Coronary artery (tissue), 2 donors: ENCODE measurements at regions not wholly inside any gene's neighbourhood (a gene's known extent, or its start where the extent isn't known, plus 50 kb on each side); places are given as distances from the start of the nearest gene placed in this dataset.

Source experiments
- DNase-seq: peaks from one replicate; pipeline ENCODE4 v3.0.0-alpha.2; 2017; ENCODE audit warnings: low spot score
- H3K27ac ChIP-seq, 2 donors: fragments of 200-600 bp; sonication (generic); one replicate each; pipeline ENCODE4 v1.5.1; 2016 to 2019
- H3K4me3 ChIP-seq: fragments of 200-600 bp; sonication (generic); 2 replicates; pipeline ENCODE4 v1.5.1; 2016; ENCODE audit warnings: mild to moderate bottlenecking, moderate library complexity
- CTCF ChIP-seq: fragments of 200-600 bp; sonication (generic); IDR thresholded peaks from one replicate; pipeline ENCODE4 v1.5.1; 2019; ENCODE audit warnings: antibody characterized with exemption

DNA sequence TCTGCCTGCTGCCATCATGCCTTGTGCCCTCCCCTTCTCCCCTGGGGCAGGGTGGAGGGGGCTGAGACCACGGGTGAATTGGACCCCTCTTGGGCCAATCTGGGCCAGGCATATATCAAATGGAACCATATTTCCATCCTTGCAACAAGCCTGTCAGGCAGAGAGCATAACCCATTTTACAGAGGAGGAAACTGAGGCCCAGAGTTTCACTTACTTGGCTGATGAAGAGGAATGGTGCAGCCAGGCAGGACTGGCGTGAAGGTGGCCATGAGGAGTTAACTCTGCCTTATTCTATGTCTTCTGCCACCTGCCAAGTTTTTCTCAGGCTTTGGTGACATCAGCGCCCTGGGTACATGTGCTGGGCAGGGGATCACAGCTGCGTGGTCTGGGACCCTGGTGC, 155.5 kb upstream of the PCBD1 start:
- DNase-seq: no peak
- H3K4me3 ChIP-seq: no peak overlapping the region
- TF ChIP-seq CTCF: no peak
- H3K27ac ChIP-seq: no peak overlapping the region

GRCh38 chr10:71044720-71045119, 156.4 kb upstream of the PCBD1 start:
- no peak overlapping the region for H3K4me3 ChIP-seq
- no peak for DNase-seq
- H3K27ac ChIP-seq: no peak overlapping the region
- no peak for TF ChIP-seq CTCF

DNA sequence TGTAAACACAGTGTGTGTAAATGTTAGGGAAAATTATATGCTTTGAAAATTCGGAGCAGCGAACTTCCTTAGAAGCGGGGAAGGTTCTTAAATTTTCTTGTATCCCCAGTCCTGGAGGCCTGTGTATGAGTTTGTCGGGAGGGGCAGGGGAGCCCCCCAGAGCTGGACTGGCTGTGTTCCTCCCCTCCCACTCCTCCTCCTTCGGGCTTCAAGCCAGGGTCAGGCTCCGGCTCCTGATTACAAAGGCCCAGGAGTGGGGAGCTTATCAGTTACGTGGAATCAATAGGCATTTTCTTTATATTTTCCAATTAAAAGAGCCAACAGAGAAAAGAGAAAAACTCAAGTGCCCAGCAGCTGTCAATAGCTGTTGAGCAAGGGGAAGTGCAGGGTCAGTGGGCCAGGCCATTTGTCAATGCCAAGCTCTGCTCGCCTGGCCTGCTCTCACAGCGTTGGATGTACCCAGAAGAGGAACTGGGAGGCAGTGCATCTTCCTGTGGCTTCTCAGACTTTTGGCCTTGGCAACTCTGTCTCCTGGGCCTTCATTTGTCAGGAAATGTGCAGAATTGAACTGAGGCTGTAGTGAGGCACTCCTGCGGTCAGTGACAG, 156.9 kb upstream of the PCBD1 start:
- H3K4me3 ChIP-seq: no peak overlapping the region
- DNase-seq: no peak
- no peak for TF ChIP-seq CTCF
- H3K27ac ChIP-seq: no peak overlapping the region

GRCh38 chr10:71045936-71046335, 157.6 kb upstream of the PCBD1 start:
- no peak for TF ChIP-seq CTCF
- Histone ChIP-seq H3K27ac (no peak overlapping the region), H3K4me3 (no peak overlapping the region)
- no peak for DNase-seq

GRCh38 chr10:71046747-71047146, 158.4 kb upstream of the PCBD1 start:
- Histone ChIP-seq H3K27ac (no peak overlapping the region), H3K4me3 (no peak overlapping the region)
- no peak for TF ChIP-seq CTCF
- no peak for DNase-seq

- TF ChIP-seq CTCF: no peak
- Histone ChIP-seq H3K27ac (no peak overlapping the region), H3K4me3 (no peak overlapping the region)
- DNase-seq: no peak
Measured at GRCh38 chr10:71048971-71049615, 160.7 kb upstream of the PCBD1 start.

DNA sequence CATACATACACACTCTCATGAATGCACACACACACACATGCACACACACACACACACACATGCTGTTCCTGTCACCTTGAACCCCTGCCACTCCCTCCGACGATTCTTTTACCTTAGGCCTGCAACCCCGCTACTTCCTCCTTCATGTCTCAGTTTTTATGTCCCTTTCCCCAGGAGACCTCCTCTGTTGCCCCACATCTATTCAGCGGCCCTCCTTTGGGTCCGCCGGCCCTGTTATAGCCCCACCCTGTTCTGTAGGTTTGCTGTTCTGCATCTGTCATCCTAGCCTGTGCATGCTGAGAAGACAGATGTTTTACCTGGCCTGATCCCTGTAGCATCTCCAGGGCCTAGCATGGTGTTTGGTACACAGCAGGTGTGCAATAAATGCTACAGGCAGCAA, 161.6 kb upstream of the PCBD1 start:
- no peak for TF ChIP-seq CTCF
- no peak overlapping the region for H3K27ac ChIP-seq
- H3K4me3 ChIP-seq: no peak overlapping the region
- no peak for DNase-seq
